ENCODE measurements at regions not wholly inside any gene's neighbourhood (a gene's known extent, or its start where the extent isn't known, plus 50 kb on each side); places are given as distances from the start of the nearest gene placed in this dataset.

DNA sequence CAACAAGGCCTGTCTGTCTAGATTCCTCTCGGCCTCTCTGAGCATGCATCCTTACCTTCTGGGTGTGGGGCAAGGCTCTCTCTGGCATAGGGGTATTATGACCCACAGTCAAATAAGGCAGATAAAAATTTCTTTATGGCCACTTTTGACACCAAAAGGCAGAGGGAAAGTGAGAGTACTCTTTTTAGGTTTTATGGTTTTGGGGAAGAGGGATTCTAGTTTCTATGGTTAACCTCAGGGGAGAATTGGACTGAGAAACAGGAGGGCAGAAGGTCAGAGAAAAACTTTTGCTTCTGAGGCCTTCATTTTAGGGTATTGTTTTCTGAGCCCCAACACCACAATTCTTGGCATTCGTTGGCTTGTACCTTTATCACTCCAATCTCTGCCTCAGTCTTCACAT lies 70.0 kb upstream of the CCDC54 start:
- TF ChIP-seq EZH2 (IDR thresholded peaks at IDR 0.05; ENCODE audit: borderline replicate concordance, low read length), result no peak
- TF ChIP-seq, protein P1, sequence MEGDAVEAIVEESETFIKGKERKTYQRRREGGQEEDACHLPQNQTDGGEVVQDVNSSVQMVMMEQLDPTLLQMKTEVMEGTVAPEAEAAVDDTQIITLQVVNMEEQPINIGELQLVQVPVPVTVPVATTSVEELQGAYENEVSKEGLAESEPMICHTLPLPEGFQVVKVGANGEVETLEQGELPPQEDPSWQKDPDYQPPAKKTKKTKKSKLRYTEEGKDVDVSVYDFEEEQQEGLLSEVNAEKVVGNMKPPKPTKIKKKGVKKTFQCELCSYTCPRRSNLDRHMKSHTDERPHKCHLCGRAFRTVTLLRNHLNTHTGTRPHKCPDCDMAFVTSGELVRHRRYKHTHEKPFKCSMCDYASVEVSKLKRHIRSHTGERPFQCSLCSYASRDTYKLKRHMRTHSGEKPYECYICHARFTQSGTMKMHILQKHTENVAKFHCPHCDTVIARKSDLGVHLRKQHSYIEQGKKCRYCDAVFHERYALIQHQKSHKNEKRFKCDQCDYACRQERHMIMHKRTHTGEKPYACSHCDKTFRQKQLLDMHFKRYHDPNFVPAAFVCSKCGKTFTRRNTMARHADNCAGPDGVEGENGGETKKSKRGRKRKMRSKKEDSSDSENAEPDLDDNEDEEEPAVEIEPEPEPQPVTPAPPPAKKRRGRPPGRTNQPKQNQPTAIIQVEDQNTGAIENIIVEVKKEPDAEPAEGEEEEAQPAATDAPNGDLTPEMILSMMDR (IDR thresholded peaks at IDR 0.05; ENCODE audit: low read length), result no peak

Data from OCI-LY1 (cell line).